ENCODE measurements at regions not wholly inside any gene's neighbourhood (a gene's known extent, or its start where the extent isn't known, plus 50 kb on each side); places are given as distances from the start of the nearest gene placed in this dataset.
"Not testable (repeated sequence)": the region's sequence is repeated elsewhere in the genome, so short reads cannot be mapped to it uniquely, and the experiment has no call there.

GRCh38 chr9:81421090-81421489 lies 268.3 kb downstream of the TLE1 start:
- H3K9me1 ChIP-seq (ENCODE audit: control insufficient read depth, insufficient read depth, low read length); H3K9me3 ChIP-seq (replicated peaks; ENCODE audit: control insufficient read depth, insufficient read depth, low read depth, low read length); ATAC-seq; DNase-seq (ENCODE audit: extremely low read depth in 1 of 4, low spot score in 3 of 4); CTCF ChIA-PET (ENCODE audit: low intra/inter-chr PET ratio); H3K27me3 ChIP-seq (ENCODE audit: control insufficient read depth in 2 of 2, insufficient read depth in 2 of 2, low read length in 2 of 2); BruUV-seq (replicated peaks); H3K4me1 ChIP-seq (replicated peaks in 1 of 2; ENCODE audit: control insufficient read depth in 2 of 2, insufficient read depth in 2 of 2, low read length in 2 of 2); H3K4me2 ChIP-seq (ENCODE audit: insufficient read depth, low read length); H3K79me2 ChIP-seq (ENCODE audit: control insufficient read depth, insufficient read depth, low read length); intact Hi-C loops (cut with micrococcal nuclease); H3K4me3 ChIP-seq; H3K9ac ChIP-seq (ENCODE audit: insufficient read depth in 1 of 2, low read depth in 2 of 2, low read length in 2 of 2); in situ Hi-C loops (cut with MboI); H3K36me3 ChIP-seq (ENCODE audit: control insufficient read depth, insufficient read depth, low read length); H2AFZ ChIP-seq (ENCODE audit: low read depth, low read length); H4K20me1 ChIP-seq (replicated peaks; ENCODE audit: control insufficient read depth, insufficient read depth, low read length); H3K27ac ChIP-seq (ENCODE audit: extremely low read depth, low read depth, low read length); POLR2A ChIA-PET; FAIRE-seq: not testable (repeated sequence)
- WGBS (ENCODE audit: insufficient coverage, low coverage, missing lambda C conversion rate), result 0% methylated on average over 3 of the region's 3 CpGs

DNA sequence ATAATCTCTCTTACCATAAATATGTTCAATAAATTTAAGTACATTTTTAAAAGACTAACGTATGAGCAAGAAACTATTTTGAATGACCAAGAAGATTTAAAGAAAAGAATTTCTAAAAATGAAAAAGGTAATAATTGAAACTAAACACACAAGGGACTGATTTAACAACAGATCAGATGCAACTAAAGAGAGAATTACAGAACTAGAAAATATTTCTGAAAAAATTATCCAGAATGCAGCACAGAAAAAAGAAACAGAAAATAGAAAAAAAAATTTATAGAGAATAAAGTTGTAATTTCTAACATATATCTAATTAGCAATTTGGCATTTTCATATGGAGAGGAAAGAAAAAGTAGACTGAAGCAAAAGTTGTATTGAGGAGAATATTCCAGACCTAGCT lies 269.3 kb downstream of the TLE1 start:
- CTCF ChIA-PET (ENCODE audit: low intra/inter-chr PET ratio), result no interaction called here
- FAIRE-seq (no peak), ATAC-seq (no peak), DNase-seq (ENCODE audit: extremely low read depth in 1 of 4, low spot score in 3 of 4) (no peak)
- H3K36me3 ChIP-seq (ENCODE audit: control insufficient read depth, insufficient read depth, low read length), result no peaks in the 10 kb centered on the region
- H3K79me2 ChIP-seq (ENCODE audit: control insufficient read depth, insufficient read depth, low read length), result no peaks in the 10 kb centered on the region
- intact Hi-C loops (cut with micrococcal nuclease), result no loop called here
- BruUV-seq (replicated peaks), result no TSS peak
- 7% methylated on average over 1 of the region's 1 CpG for WGBS (ENCODE audit: insufficient coverage, low coverage, missing lambda C conversion rate)
- H4K20me1 ChIP-seq (replicated peaks; ENCODE audit: control insufficient read depth, insufficient read depth, low read length), result no peaks in the 10 kb centered on the region
- H3K9ac ChIP-seq (ENCODE audit: insufficient read depth in 1 of 2, low read depth in 2 of 2, low read length in 2 of 2), result no peak overlapping the region
- H3K4me2 ChIP-seq (ENCODE audit: insufficient read depth, low read length), result no peak overlapping the region
- in situ Hi-C loops (cut with MboI), result no loop called here
- H3K9me3 ChIP-seq (replicated peaks; ENCODE audit: control insufficient read depth, insufficient read depth, low read depth, low read length), result no peaks in the 10 kb centered on the region
- no peaks in the 10 kb centered on the region for H3K27me3 ChIP-seq (ENCODE audit: control insufficient read depth in 2 of 2, insufficient read depth in 2 of 2, low read length in 2 of 2)
- H3K4me1 ChIP-seq (replicated peaks in 1 of 2; ENCODE audit: control insufficient read depth in 2 of 2, insufficient read depth in 2 of 2, low read length in 2 of 2), result no peaks in the 10 kb centered on the region
- no peak overlapping the region for H3K4me3 ChIP-seq
- H3K9me1 ChIP-seq (ENCODE audit: control insufficient read depth, insufficient read depth, low read length), result no peaks in the 10 kb centered on the region
- H2AFZ ChIP-seq (ENCODE audit: low read depth, low read length), result no peak overlapping the region
- POLR2A ChIA-PET, result no interaction called here
- no peak overlapping the region for H3K27ac ChIP-seq (ENCODE audit: extremely low read depth, low read depth, low read length)
- TF ChIP-seq NR1H2 (CRISPR knock-in tag; IDR thresholded peaks at IDR 0.05), result no peak
- TF ChIP-seq, protein P1, sequence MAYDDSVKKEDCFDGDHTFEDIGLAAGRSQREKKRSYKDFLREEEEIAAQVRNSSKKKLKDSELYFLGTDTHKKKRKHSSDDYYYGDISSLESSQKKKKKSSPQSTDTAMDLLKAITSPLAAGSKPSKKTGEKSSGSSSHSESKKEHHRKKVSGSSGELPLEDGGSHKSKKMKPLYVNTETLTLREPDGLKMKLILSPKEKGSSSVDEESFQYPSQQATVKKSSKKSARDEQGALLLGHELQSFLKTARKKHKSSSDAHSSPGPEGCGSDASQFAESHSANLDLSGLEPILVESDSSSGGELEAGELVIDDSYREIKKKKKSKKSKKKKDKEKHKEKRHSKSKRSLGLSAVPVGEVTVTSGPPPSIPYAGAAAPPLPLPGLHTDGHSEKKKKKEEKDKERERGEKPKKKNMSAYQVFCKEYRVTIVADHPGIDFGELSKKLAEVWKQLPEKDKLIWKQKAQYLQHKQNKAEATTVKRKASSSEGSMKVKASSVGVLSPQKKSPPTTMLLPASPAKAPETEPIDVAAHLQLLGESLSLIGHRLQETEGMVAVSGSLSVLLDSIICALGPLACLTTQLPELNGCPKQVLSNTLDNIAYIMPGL (CRISPR knock-in tag; IDR thresholded peaks at IDR 0.05), result no peak
- no peak for TF ChIP-seq ZNF436 (CRISPR knock-in tag; IDR thresholded peaks at IDR 0.05)
- no peak for TF ChIP-seq NUFIP1 (IDR thresholded peaks at IDR 0.05; ENCODE audit: partially characterized antibody)
- no peak for TF ChIP-seq ZNF253 (CRISPR knock-in tag; conservative IDR thresholded peaks at IDR 0.05)
- TF ChIP-seq, protein P2, sequence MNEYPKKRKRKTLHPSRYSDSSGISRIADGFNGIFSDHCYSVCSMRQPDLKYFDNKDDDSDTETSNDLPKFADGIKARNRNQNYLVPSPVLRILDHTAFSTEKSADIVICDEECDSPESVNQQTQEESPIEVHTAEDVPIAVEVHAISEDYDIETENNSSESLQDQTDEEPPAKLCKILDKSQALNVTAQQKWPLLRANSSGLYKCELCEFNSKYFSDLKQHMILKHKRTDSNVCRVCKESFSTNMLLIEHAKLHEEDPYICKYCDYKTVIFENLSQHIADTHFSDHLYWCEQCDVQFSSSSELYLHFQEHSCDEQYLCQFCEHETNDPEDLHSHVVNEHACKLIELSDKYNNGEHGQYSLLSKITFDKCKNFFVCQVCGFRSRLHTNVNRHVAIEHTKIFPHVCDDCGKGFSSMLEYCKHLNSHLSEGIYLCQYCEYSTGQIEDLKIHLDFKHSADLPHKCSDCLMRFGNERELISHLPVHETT (CRISPR knock-in tag; conservative IDR thresholded peaks at IDR 0.05 in 1 of 2, IDR thresholded peaks at IDR 0.05 in 1 of 2), result no peak
- no peak for TF ChIP-seq EP300 (IDR thresholded peaks at IDR 0.05; ENCODE audit: low read length)
- TF ChIP-seq PCBP1 (IDR thresholded peaks at IDR 0.05; ENCODE audit: low read depth, low read length, poor library complexity, severe bottlenecking), result no peak
- no peak for TF ChIP-seq ASH1L (IDR thresholded peaks at IDR 0.05; ENCODE audit: borderline replicate concordance, low read depth, partially characterized antibody)
- no peak for TF ChIP-seq ZNF583 (CRISPR knock-in tag; IDR thresholded peaks at IDR 0.05)
- no peak for TF ChIP-seq CTCFL (IDR thresholded peaks at IDR 0.05; ENCODE audit: borderline replicate concordance, insufficient read depth, low read depth, low read length, poor library complexity, severe bottlenecking)
